CD4-positive, alpha-beta T cell (primary cell): ENCODE measurements at regions not wholly inside any gene's neighbourhood (a gene's known extent, or its start where the extent isn't known, plus 50 kb on each side); places are given as distances from the start of the nearest gene placed in this dataset.

Experiments used
- ATAC-seq: fragments of 200-7000 bp; cut with Tn5 transposase; one replicate; pipeline ENCODE4 v1.10.0; 2022; ENCODE audit warnings: mild to moderate bottlenecking; ENCODE audit not compliant: poor library complexity
- CTCF ChIA-PET: fragments of 350-600 bp; sonication (Branson Sonifier 250); formaldehyde crosslinking; loops from one replicate; lab custom pipeline; 2021; ENCODE audit warnings: antibody characterized with exemption, inconsistent platforms; lab: Charles Lee
- POLR2A ChIA-PET: fragments of 350-600 bp; sonication (Branson Sonifier 250); formaldehyde crosslinking; loops from one replicate; lab custom pipeline; 2021; ENCODE audit warnings: antibody characterized with exemption, inconsistent platforms; lab: Charles Lee
- DNase-seq, 14 experiments: peaks; one replicate each; pipeline ENCODE4 v3.0.0-alpha.2; 2013 to 2020; ENCODE audit warnings: mixed read lengths in 2 of 14
- H3K27ac ChIP-seq, 2 donors: one replicate each; pipeline versions ENCODE4 v1.5.1 to v1.7.0; 2013; ENCODE audit warnings: low read length in 2 of 2, low read depth in 1 of 2, mild to moderate bottlenecking in 1 of 2
- H3K27me3 ChIP-seq, 2 experiments: 1 replicate in 1 of 2; 2 replicates in 1 of 2; pipeline versions ENCODE4 v1.6.1 to v1.7.0; 2013; ENCODE audit warnings: low read length in 2 of 2, control low read depth in 1 of 2, mild to moderate bottlenecking in 1 of 2, moderate library complexity in 1 of 2; ENCODE audit not compliant: insufficient read depth in 2 of 2, control insufficient read depth in 1 of 2
- H3K36me3 ChIP-seq: one replicate; pipeline ENCODE4 v1.6.1; 2013; ENCODE audit warnings: low read length, control low read depth; ENCODE audit not compliant: insufficient read depth
- H3K4me1 ChIP-seq: one replicate; pipeline ENCODE4 v1.6.1; 2013; ENCODE audit warnings: low read length, control low read depth; ENCODE audit not compliant: insufficient read depth
- H3K4me3 ChIP-seq: one replicate; pipeline ENCODE4 v1.5.1; 2013; ENCODE audit warnings: mild to moderate bottlenecking, low read length, moderate library complexity
- H3K9me3 ChIP-seq, 2 experiments: 1 replicate in 1 of 2; 2 replicates in 1 of 2; pipeline versions ENCODE4 v1.6.1 to v1.7.0; 2013; ENCODE audit warnings: low read length in 2 of 2, mild to moderate bottlenecking in 2 of 2, control low read depth in 1 of 2, moderate library complexity in 1 of 2; ENCODE audit not compliant: control insufficient read depth in 1 of 2, insufficient read depth in 1 of 2
- H3K27ac Mint-ChIP-seq: one replicate; pipeline ENCODE4 v1.8.0; 2020; ENCODE audit warnings: mixed read lengths
- H3K27me3 Mint-ChIP-seq: one replicate; pipeline ENCODE4 v1.8.0; 2021; ENCODE audit warnings: mixed read lengths
- H3K36me3 Mint-ChIP-seq: one replicate; pipeline ENCODE4 v1.8.0; 2021; ENCODE audit warnings: low read depth, mixed read lengths
- H3K4me1 Mint-ChIP-seq: one replicate; pipeline ENCODE4 v1.8.0; 2021; ENCODE audit warnings: low read depth, mixed read lengths
- H3K4me3 Mint-ChIP-seq: one replicate; pipeline ENCODE4 v1.8.0; 2020; ENCODE audit warnings: mild to moderate bottlenecking, mixed read lengths
- H3K9me3 Mint-ChIP-seq: one replicate; pipeline ENCODE4 v1.8.0; 2020; ENCODE audit warnings: mixed read lengths
- CTCF ChIP-seq: fragments of 200-600 bp; IDR thresholded peaks from one replicate; pipeline ENCODE4 v1.8.0; 2022; ENCODE audit warnings: antibody characterized with exemption, mild to moderate bottlenecking
- intact Hi-C, 2 experiments: fragments of 100-400 bp; cut with DNase I in 1 of 2; cut with micrococcal nuclease in 1 of 2; formaldehyde crosslinking; loops; one replicate each; pipeline versions ENCODE4 v1.15.1 to v1.9.0; 2023 to 2025; cut with DNase I, micrococcal nuclease

- intact Hi-C loops: no loop called here
- peaks cover 0 to 15% of the 10 kb centered on the region in 2 experiments for H3K9me3 ChIP-seq
- no peak for DNase-seq
- Mint-ChIP-seq H3K9me3 (peaks cover 14% of the 10 kb centered on the region), H3K4me3 (no peak overlapping the region), H3K27me3 (no peaks in the 10 kb centered on the region), H3K36me3 (no peaks in the 10 kb centered on the region), H3K27ac (no peak overlapping the region), H3K4me1 (no peaks in the 10 kb centered on the region)
- no peaks in the 10 kb centered on the region for H3K36me3 ChIP-seq
- H3K4me1 ChIP-seq: no peaks in the 10 kb centered on the region
- ChIA-PET POLR2A (no interaction called here), CTCF (no interaction called here)
- H3K27me3 ChIP-seq: no peaks in the 10 kb centered on the region
- ATAC-seq: no peak
- no peak overlapping the region for H3K27ac ChIP-seq
- TF ChIP-seq CTCF: no peak
- no peak overlapping the region for H3K4me3 ChIP-seq
Observed at GRCh38 chr20:22474224-22474623, 110.1 kb downstream of the FOXA2 start.

DNA sequence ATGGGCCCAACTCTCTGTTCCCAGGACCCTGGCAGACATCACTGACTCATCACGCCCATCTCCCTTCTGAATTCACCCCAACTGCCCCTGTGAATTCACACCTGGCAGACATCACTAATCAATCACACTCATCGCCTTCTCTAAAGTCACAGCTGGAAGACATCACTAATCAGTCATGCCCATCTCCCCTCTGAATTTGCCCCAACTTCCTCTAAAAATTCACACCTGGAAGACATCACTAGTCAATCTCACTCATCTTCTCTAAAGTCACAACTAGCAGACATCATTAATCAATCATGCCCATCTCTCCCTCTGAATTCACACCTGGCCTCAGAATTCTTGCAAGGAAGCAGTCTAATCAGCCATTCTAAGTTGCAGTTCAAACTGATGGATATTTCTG lies 111.1 kb downstream of the FOXA2 start:
- Mint-ChIP-seq H3K27ac (no peak overlapping the region), H3K27me3 (no peaks in the 10 kb centered on the region), H3K9me3 (peaks cover 14% of the 10 kb centered on the region), H3K4me1 (no peaks in the 10 kb centered on the region), H3K4me3 (no peak overlapping the region), H3K36me3 (no peaks in the 10 kb centered on the region)
- H3K27me3 ChIP-seq: no peaks in the 10 kb centered on the region
- H3K9me3 ChIP-seq: peaks cover 0 to 15% of the 10 kb centered on the region in 2 experiments
- H3K4me1 ChIP-seq: no peaks in the 10 kb centered on the region
- DNase-seq: no peak
- no peak for TF ChIP-seq CTCF
- CTCF ChIA-PET: no interaction called here
- POLR2A ChIA-PET: no interaction called here
- no peak overlapping the region for H3K27ac ChIP-seq
- no peak overlapping the region for H3K4me3 ChIP-seq
- no peaks in the 10 kb centered on the region for H3K36me3 ChIP-seq
- ATAC-seq: no peak
- intact Hi-C loops: no loop called here

GRCh38 chr20:22472447-22473100 lies 111.8 kb downstream of the FOXA2 start:
- no peak for ATAC-seq
- no peaks in the 10 kb centered on the region for H3K36me3 Mint-ChIP-seq
- H3K9me3 ChIP-seq: peaks cover 0 to 15% of the 10 kb centered on the region in 2 experiments
- H3K36me3 ChIP-seq: no peaks in the 10 kb centered on the region
- POLR2A ChIA-PET: no interaction called here
- no peaks in the 10 kb centered on the region for H3K27me3 ChIP-seq
- H3K4me1 Mint-ChIP-seq: no peaks in the 10 kb centered on the region
- no peak overlapping the region for H3K27ac Mint-ChIP-seq
- H3K4me1 ChIP-seq: no peaks in the 10 kb centered on the region
- TF ChIP-seq CTCF: no peak
- intact Hi-C loops: no loop called here
- peaks cover 14% of the 10 kb centered on the region for H3K9me3 Mint-ChIP-seq
- no peak overlapping the region for H3K4me3 Mint-ChIP-seq
- H3K27me3 Mint-ChIP-seq: no peaks in the 10 kb centered on the region
- DNase-seq: no peak
- CTCF ChIA-PET: no interaction called here
- H3K4me3 ChIP-seq: no peak overlapping the region
- H3K27ac ChIP-seq: no peak overlapping the region
